A673 (cell line): ENCODE measurements at regions not wholly inside any gene's neighbourhood (a gene's known extent, or its start where the extent isn't known, plus 50 kb on each side); places are given as distances from the start of the nearest gene placed in this dataset.

Experiments used
- CTCF ChIP-seq: fragments of 300-800, 200-600 bp; sonication (generic); conservative IDR thresholded peaks from 2 replicates; pipeline ENCODE4 v1.5.1; 2017; ENCODE audit warnings: low read depth, mild to moderate bottlenecking, antibody characterized with exemption, low read length, moderate library complexity, mixed read lengths
- EZH2 ChIP-seq: fragments of 200-600 bp; sonication (generic); IDR thresholded peaks from 2 replicates; pipeline ENCODE4 v1.6.1; 2017; ENCODE audit warnings: borderline replicate concordance, low read depth, mild to moderate bottlenecking, mixed read lengths, antibody characterized with exemption, low read length; ENCODE audit not compliant: poor library complexity, severe bottlenecking

- TF ChIP-seq CTCF (no peak), EZH2 (no peak)
Measured at GRCh38 chr11:42043312-42043711, 583.9 kb upstream of the LRRC4C start.
